Spleen (tissue), 7 donors: ENCODE measurements at regions not wholly inside any gene's neighbourhood (a gene's known extent, or its start where the extent isn't known, plus 50 kb on each side); places are given as distances from the start of the nearest gene placed in this dataset.

ENCODE experiments used
- POLR2A ChIP-seq, 3 donors: fragments of 450-650 bp; IDR thresholded peaks; one replicate each; pipeline ENCODE4 v1.5.1; 2017; ENCODE audit warnings: antibody characterized with exemption in 3 of 3, mild to moderate bottlenecking in 1 of 3
- TF ChIP-seq, protein P1 (sequence below), 11 experiments: fragments of 200-600 bp in 7 of 11; fragments of 450-650 bp in 4 of 11; sonication (generic) in 4 of 11; IDR thresholded peaks in 8 of 11; conservative IDR thresholded peaks in 3 of 11; 1 replicate in 7 of 11; 2 replicates in 4 of 11; pipeline versions ENCODE4 v1.4.0 to v1.8.0; 2016 to 2021; ENCODE audit warnings: antibody characterized with exemption in 11 of 11, inconsistent platforms in 4 of 11, mild to moderate bottlenecking in 1 of 11
- donor health status: DM: no; HTN: no; CAD: no; lungs with moderate emphysema.
- donor health status: DM: no; HTN: no; CAD: no.
- donor health status: DM: no; HTN: no; CAD: no.

DNA sequence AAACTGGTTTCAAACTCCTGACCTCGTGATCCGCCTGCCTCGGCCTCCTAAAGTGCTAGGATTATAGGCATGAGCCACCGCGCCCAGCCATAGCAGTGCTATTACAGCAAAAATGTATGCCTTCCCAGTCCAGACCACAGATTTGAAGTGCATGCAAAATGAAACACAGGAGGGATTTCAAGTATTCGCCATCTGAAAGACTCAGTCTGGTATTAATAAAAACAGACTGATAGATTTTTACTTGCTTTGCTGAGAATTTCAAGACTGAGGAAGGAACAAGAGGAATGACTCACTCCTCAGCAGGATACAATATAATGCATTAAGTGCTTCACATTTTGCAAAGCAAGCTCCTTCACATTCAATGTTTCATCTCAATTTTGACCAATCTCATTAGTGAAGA, 134.9 kb downstream of the TMEM200A start:
- TF ChIP-seq, protein P1, sequence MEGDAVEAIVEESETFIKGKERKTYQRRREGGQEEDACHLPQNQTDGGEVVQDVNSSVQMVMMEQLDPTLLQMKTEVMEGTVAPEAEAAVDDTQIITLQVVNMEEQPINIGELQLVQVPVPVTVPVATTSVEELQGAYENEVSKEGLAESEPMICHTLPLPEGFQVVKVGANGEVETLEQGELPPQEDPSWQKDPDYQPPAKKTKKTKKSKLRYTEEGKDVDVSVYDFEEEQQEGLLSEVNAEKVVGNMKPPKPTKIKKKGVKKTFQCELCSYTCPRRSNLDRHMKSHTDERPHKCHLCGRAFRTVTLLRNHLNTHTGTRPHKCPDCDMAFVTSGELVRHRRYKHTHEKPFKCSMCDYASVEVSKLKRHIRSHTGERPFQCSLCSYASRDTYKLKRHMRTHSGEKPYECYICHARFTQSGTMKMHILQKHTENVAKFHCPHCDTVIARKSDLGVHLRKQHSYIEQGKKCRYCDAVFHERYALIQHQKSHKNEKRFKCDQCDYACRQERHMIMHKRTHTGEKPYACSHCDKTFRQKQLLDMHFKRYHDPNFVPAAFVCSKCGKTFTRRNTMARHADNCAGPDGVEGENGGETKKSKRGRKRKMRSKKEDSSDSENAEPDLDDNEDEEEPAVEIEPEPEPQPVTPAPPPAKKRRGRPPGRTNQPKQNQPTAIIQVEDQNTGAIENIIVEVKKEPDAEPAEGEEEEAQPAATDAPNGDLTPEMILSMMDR (IDR thresholded peaks at IDR 0.05 in 8 of 11, conservative IDR thresholded peaks at IDR 0.05 in 3 of 11), result no peak
- no peak for TF ChIP-seq POLR2A (IDR thresholded peaks at IDR 0.05)
